ENCODE measurements at regions not wholly inside any gene's neighbourhood (a gene's known extent, or its start where the extent isn't known, plus 50 kb on each side); places are given as distances from the start of the nearest gene placed in this dataset.
"Not testable (repeated sequence)": the region's sequence is repeated elsewhere in the genome, so short reads cannot be mapped to it uniquely, and the experiment has no call there.

GRCh38 chr2:77578354-77578753 is 56.2 kb upstream of the LRRTM4 start:
- Histone ChIP-seq H3K4me1 (no peaks in the 10 kb centered on the region), H3K9me3 (no peaks in the 10 kb centered on the region), H3K4me3 (no peak overlapping the region), H3K27ac (no peak overlapping the region), H3K27me3 (no peaks in the 10 kb centered on the region), H3K36me3 (no peaks in the 10 kb centered on the region)
- TF ChIP-seq POLR2AphosphoS5 (IDR thresholded peaks at IDR 0.05) (no peak), EP300 (IDR thresholded peaks at IDR 0.05) (no peak), POLR2A (IDR thresholded peaks at IDR 0.05) (no peak)
- TF ChIP-seq, protein P1, sequence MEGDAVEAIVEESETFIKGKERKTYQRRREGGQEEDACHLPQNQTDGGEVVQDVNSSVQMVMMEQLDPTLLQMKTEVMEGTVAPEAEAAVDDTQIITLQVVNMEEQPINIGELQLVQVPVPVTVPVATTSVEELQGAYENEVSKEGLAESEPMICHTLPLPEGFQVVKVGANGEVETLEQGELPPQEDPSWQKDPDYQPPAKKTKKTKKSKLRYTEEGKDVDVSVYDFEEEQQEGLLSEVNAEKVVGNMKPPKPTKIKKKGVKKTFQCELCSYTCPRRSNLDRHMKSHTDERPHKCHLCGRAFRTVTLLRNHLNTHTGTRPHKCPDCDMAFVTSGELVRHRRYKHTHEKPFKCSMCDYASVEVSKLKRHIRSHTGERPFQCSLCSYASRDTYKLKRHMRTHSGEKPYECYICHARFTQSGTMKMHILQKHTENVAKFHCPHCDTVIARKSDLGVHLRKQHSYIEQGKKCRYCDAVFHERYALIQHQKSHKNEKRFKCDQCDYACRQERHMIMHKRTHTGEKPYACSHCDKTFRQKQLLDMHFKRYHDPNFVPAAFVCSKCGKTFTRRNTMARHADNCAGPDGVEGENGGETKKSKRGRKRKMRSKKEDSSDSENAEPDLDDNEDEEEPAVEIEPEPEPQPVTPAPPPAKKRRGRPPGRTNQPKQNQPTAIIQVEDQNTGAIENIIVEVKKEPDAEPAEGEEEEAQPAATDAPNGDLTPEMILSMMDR (IDR thresholded peaks at IDR 0.05): no peak
- no peak for DNase-seq
- intact Hi-C loops (cut with DNase I): no loop called here

DNA sequence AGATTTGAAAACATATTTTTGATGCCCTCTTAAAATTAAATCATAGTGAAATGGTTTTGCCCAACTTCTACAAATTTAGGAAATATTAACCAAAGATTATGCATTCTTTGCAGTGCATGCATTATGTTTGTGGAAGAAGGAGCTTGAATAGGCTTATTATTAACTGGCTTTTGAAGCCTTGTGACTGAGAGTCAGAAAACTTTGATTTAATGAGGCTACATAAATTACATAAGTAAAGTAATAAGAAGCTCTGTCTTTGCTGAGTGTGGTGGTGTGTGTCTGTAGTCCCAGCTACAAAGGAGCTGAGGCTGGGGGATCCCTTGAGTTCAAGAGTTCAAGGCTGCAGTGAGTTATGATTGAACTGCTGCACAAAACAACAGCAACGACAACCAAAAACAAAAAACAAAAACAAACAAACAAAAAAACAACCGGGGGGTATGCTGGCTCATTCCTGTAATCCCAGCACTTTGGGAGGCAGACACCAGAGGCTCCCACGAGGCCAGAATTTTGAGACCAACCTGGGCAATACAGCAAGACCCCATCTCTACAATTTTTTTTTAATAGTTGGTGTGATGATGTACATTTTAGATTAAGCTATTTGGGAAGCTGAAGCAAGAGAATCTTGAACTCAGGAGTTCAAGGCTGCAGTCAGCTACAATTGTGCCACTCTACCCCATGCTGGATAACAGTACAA is 57.0 kb upstream of the LRRTM4 start:
- intact Hi-C loops (cut with DNase I): no loop called here
- Histone ChIP-seq H3K9me3 (no peaks in the 10 kb centered on the region), H3K36me3 (no peaks in the 10 kb centered on the region), H3K4me3 (no peak overlapping the region), H3K27me3 (no peaks in the 10 kb centered on the region), H3K4me1 (no peaks in the 10 kb centered on the region), H3K27ac (no peak overlapping the region)
- WGBS, 2 donors: 63 to 65% methylated on average over 3 of the region's 3 CpGs
- TF ChIP-seq, protein P1 (IDR thresholded peaks at IDR 0.05): no peak
- TF ChIP-seq POLR2A (IDR thresholded peaks at IDR 0.05): no peak
- TF ChIP-seq EP300 (IDR thresholded peaks at IDR 0.05): no peak
- TF ChIP-seq POLR2AphosphoS5 (IDR thresholded peaks at IDR 0.05): no peak
- no peak for DNase-seq

- Histone ChIP-seq H3K27ac (no peak overlapping the region), H3K4me3 (no peak overlapping the region), H3K4me1 (no peaks in the 10 kb centered on the region), H3K9me3 (peaks cover 0 to 3% (median 0%) of the 10 kb centered on the region in 4 donors), H3K36me3 (no peaks in the 10 kb centered on the region), H3K27me3 (no peaks in the 10 kb centered on the region)
- intact Hi-C loops (cut with DNase I): no loop called here
- no peak for DNase-seq
- WGBS, 2 donors: 93 to 94% methylated on average over 3 of the region's 3 CpGs
- TF ChIP-seq POLR2A (IDR thresholded peaks at IDR 0.05): no peak
- TF ChIP-seq EP300 (IDR thresholded peaks at IDR 0.05): no peak
- TF ChIP-seq, protein P1 (IDR thresholded peaks at IDR 0.05): no peak
Measured at GRCh38 chr2:77588438-77588837, 66.3 kb upstream of the LRRTM4 start.

DNA sequence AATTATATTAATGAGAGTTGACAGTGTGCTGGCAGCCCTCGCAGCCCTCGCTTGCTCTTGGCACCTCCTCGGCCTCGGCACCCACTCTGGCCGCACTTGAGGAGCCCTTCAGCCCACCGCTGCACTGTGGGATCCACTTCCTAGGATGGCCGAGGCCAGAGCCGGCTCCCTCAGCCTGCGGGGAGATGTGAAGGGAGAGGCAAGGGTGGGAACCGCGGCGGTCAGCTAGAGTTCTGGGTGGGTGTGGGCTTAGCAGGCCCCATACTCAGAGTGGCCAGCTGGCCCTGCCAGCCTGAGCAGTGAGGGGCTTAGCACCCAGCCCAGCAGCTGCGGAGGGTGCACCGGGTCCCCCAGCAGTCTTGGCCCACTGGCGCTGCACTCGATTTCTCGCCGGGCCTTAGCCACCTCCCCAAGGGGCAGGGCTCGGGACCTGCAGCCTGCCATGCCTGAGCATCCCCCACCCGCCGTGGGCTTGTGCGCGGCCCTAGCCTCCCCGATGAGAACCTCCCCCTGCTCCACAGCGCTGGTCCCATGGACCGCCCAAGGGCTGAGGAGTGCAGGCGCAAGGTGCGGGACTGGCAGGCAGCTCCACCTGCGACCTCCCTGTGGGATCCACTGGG is 68.2 kb upstream of the LRRTM4 start:
- DNase-seq: no peak
- H3K27me3 ChIP-seq: no peaks in the 10 kb centered on the region
- H3K4me3 ChIP-seq: no peak overlapping the region
- H3K27ac ChIP-seq: no peak overlapping the region
- TF ChIP-seq POLR2AphosphoS5 (IDR thresholded peaks at IDR 0.05) (no peak), EP300 (IDR thresholded peaks at IDR 0.05) (no peak), POLR2A (IDR thresholded peaks at IDR 0.05) (no peak)
- TF ChIP-seq, protein P1 (IDR thresholded peaks at IDR 0.05): no peak
- WGBS, 2 donors: 97% methylated on average over 29 of the region's 29 CpGs
- H3K36me3 ChIP-seq: no peaks in the 10 kb centered on the region
- peaks cover 0 to 3% (median 0%) of the 10 kb centered on the region in 4 donors for H3K9me3 ChIP-seq
- H3K4me1 ChIP-seq: no peaks in the 10 kb centered on the region
- intact Hi-C loops (cut with DNase I): no loop called here

- H3K27me3 ChIP-seq; H3K36me3 ChIP-seq; H3K4me1 ChIP-seq; DNase-seq; intact Hi-C loops (cut with DNase I); H3K4me3 ChIP-seq; H3K27ac ChIP-seq; H3K9me3 ChIP-seq: not testable (repeated sequence)
- 74 to 84% methylated on average over 24 of the region's 24 CpGs for WGBS, 2 donors
Measured at GRCh38 chr2:77592955-77593354, 70.8 kb upstream of the LRRTM4 start.

All from sigmoid colon (tissue), 6 donors.